Suprapubic skin (tissue), 4 donors: ENCODE measurements at regions not wholly inside any gene's neighbourhood (a gene's known extent, or its start where the extent isn't known, plus 50 kb on each side); places are given as distances from the start of the nearest gene placed in this dataset.

Source experiments
- DNase-seq, 2 donors: peaks; one replicate each; pipeline ENCODE4 v3.0.0-alpha.2; 2019; ENCODE audit warnings: low spot score in 2 of 2
- H3K27ac ChIP-seq: fragments of 200-600 bp; sonication (generic); one replicate; pipeline ENCODE4 v1.5.1; 2019
- H3K27me3 ChIP-seq: fragments of 200-600 bp; sonication (generic); one replicate; pipeline ENCODE4 v1.5.1; 2019
- H3K36me3 ChIP-seq: fragments of 200-600 bp; sonication (generic); one replicate; pipeline ENCODE4 v1.5.1; 2019
- H3K4me1 ChIP-seq: fragments of 200-600 bp; sonication (generic); one replicate; pipeline ENCODE4 v1.5.1; 2019
- H3K4me3 ChIP-seq: fragments of 200-600 bp; sonication (generic); one replicate; pipeline ENCODE4 v1.5.1; 2019; ENCODE audit warnings: mild to moderate bottlenecking
- H3K9me3 ChIP-seq: fragments of 200-600 bp; sonication (generic); one replicate; pipeline ENCODE4 v1.5.1; 2019
- CTCF ChIP-seq, 2 donors: fragments of 200-600 bp in 1 of 2; fragments of 450-650 bp in 1 of 2; sonication (generic) in 1 of 2; IDR thresholded peaks; one replicate each; pipeline ENCODE4 v1.5.1; 2016 to 2019; ENCODE audit warnings: antibody characterized with exemption in 2 of 2, mild to moderate bottlenecking in 1 of 2, moderate library complexity in 1 of 2
- EP300 ChIP-seq: sonication (generic); formaldehyde crosslinking; IDR thresholded peaks from one replicate; pipeline ENCODE4 v1.6.1; 2017; ENCODE audit warnings: antibody characterized with exemption
- POLR2A ChIP-seq, 2 donors: fragments of 450-650 bp; IDR thresholded peaks; one replicate each; pipeline ENCODE4 v1.6.1; 2017; ENCODE audit warnings: antibody characterized with exemption in 2 of 2, mild to moderate bottlenecking in 2 of 2, moderate library complexity in 2 of 2
- POLR2AphosphoS5 ChIP-seq, 3 donors: sonication (generic); formaldehyde crosslinking; IDR thresholded peaks; one replicate each; pipeline ENCODE4 v1.6.1; 2017; ENCODE audit warnings: antibody characterized with exemption in 3 of 3
- WGBS: methylation state at CpG from one replicate; pipeline ENCODE4 v1.1.5; 2018; 5-methylcytosine and 5-hydroxymethylcytosine counted together

GRCh38 chr2:143965493-143966164 lies 554.3 kb downstream of the ZEB2 start:
- no peak overlapping the region for H3K27ac ChIP-seq
- H3K4me1 ChIP-seq, result no peaks in the 10 kb centered on the region
- no peak for DNase-seq
- no peaks in the 10 kb centered on the region for H3K27me3 ChIP-seq
- no peaks in the 10 kb centered on the region for H3K36me3 ChIP-seq
- no peak overlapping the region for H3K4me3 ChIP-seq
- 83% methylated on average over 4 of the region's 4 CpGs for WGBS
- no peaks in the 10 kb centered on the region for H3K9me3 ChIP-seq
- TF ChIP-seq EP300 (no peak), POLR2A (IDR thresholded peaks at IDR 0.05) (no peak), CTCF (IDR thresholded peaks at IDR 0.05) (no peak), POLR2AphosphoS5 (IDR thresholded peaks at IDR 0.05) (no peak)

- no peak for DNase-seq
- Histone ChIP-seq H3K36me3 (no peaks in the 10 kb centered on the region), H3K27me3 (no peaks in the 10 kb centered on the region), H3K27ac (no peak overlapping the region), H3K4me1 (no peaks in the 10 kb centered on the region), H3K9me3 (no peaks in the 10 kb centered on the region), H3K4me3 (no peak overlapping the region)
- TF ChIP-seq CTCF (IDR thresholded peaks at IDR 0.05) (no peak), POLR2A (IDR thresholded peaks at IDR 0.05) (no peak), EP300 (no peak), POLR2AphosphoS5 (IDR thresholded peaks at IDR 0.05) (no peak)
- 88% methylated on average over 1 of the region's 1 CpG for WGBS
These were observed 555.0 kb downstream of the ZEB2 start for GRCh38 chr2:143964891-143965290.

GRCh38 chr2:143960177-143960576 lies 559.7 kb downstream of the ZEB2 start:
- H3K4me3 ChIP-seq, result no peak overlapping the region
- no peaks in the 10 kb centered on the region for H3K9me3 ChIP-seq
- peaks cover under 1% of the 10 kb centered on the region for H3K4me1 ChIP-seq
- H3K27me3 ChIP-seq, result no peaks in the 10 kb centered on the region
- TF ChIP-seq EP300 (no peak), POLR2A (IDR thresholded peaks at IDR 0.05) (no peak), CTCF (IDR thresholded peaks at IDR 0.05) (no peak), POLR2AphosphoS5 (IDR thresholded peaks at IDR 0.05) (no peak)
- no peak overlapping the region for H3K27ac ChIP-seq
- no peak for DNase-seq
- no peaks in the 10 kb centered on the region for H3K36me3 ChIP-seq

GRCh38 chr2:143957321-143957720 lies 562.6 kb downstream of the ZEB2 start:
- Histone ChIP-seq H3K27ac (no peak overlapping the region), H3K9me3 (no peaks in the 10 kb centered on the region), H3K36me3 (no peaks in the 10 kb centered on the region), H3K4me3 (no peak overlapping the region), H3K27me3 (no peaks in the 10 kb centered on the region), H3K4me1 (peaks cover 4% of the 10 kb centered on the region)
- WGBS, result 92% methylated on average over 5 of the region's 5 CpGs
- no peak for DNase-seq
- TF ChIP-seq CTCF (IDR thresholded peaks at IDR 0.05) (no peak), POLR2AphosphoS5 (IDR thresholded peaks at IDR 0.05) (no peak), EP300 (no peak), POLR2A (IDR thresholded peaks at IDR 0.05) (no peak)

GRCh38 chr2:143955401-143956065 lies 564.4 kb downstream of the ZEB2 start:
- Histone ChIP-seq H3K4me1 (peaks cover 4% of the 10 kb centered on the region), H3K4me3 (no peak overlapping the region), H3K27me3 (no peaks in the 10 kb centered on the region), H3K27ac (no peak overlapping the region), H3K36me3 (no peaks in the 10 kb centered on the region), H3K9me3 (no peaks in the 10 kb centered on the region)
- TF ChIP-seq CTCF (IDR thresholded peaks at IDR 0.05) (no peak), POLR2AphosphoS5 (IDR thresholded peaks at IDR 0.05) (no peak), POLR2A (IDR thresholded peaks at IDR 0.05) (no peak), EP300 (no peak)
- no peak for DNase-seq
- 88% methylated on average over 2 of the region's 2 CpGs for WGBS
